ENCODE measurements at regions not wholly inside any gene's neighbourhood (a gene's known extent, or its start where the extent isn't known, plus 50 kb on each side); places are given as distances from the start of the nearest gene placed in this dataset.

DNA sequence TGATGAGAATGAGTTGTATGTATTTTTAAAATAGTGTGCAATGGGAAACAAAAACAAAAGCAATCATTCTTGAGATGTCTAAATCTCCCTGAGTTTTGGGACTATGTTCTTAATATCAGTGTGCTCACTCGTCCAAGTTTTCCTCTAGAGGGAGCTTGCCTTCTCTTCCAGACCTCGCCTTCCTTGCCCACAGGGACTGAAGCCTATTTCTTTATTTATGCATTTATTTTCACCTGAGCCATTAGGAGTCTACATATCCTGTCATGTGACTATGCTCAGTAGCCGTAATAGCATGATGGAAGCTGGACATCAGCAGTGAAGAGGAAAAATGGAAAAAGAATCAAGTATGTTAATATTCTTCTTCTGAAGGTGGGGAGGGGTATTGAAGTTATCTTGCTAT, 131.2 kb downstream of the SH3BGRL2 start:
- DNase-seq: no peak

DNA sequence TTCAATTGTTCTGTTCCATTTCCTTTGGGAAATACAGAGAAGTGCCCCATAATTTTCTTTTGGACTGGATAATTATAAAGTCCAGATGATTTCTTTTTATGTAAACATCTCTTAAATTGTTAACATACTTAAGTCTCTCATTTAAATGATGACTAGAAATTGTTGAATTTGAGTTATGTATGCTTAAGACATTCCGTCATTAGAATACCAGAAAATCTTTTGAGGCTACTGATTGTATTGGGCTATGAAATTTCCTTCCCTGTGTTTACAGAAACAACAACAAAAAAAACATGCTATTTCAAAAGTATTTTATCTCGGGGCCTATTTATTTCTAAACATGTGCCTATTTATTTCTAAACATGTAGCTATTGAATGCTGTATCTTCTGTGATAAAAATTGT, 125.4 kb downstream of the SH3BGRL2 start:
- no peak for DNase-seq

DNA sequence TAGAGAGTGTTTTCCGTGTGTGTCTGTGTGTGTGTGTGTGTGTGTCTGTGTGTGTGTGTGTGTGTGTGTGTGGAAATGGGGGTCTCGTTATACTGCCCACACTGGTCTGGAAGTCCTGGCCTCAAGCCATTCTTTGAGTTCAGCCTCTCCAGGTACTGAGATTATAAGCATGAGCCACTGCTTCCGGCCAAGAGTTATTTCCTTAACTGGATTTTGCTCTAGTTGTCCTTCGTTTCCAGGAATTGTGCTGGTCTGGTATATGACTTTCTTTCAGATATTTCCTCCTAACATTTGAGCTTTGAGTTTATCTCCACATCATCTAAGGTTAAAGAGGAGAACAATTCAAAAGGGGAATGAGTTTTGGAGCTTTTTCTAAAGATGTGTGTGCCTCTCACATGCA, 124.8 kb downstream of the SH3BGRL2 start:
- DNase-seq: no peak
